ENCODE measurements at regions not wholly inside any gene's neighbourhood (a gene's known extent, or its start where the extent isn't known, plus 50 kb on each side); places are given as distances from the start of the nearest gene placed in this dataset.
A peak's percentile ranks its signal among the peaks of the same experiment; 100 is the strongest.

- no peak for DNase-seq
Measured at GRCh38 chr7:47040795-47041347, 541.0 kb downstream of the TNS3 start.

- no peak for DNase-seq
Measured at GRCh38 chr7:47039904-47040303, 542.0 kb downstream of the TNS3 start.

GRCh38 chr7:47039089-47039648, 542.7 kb downstream of the TNS3 start:
- DNase-seq = no peak

- no peak for DNase-seq
Measured at GRCh38 chr7:47038621-47039020, 543.3 kb downstream of the TNS3 start.

GRCh38 chr7:47037607-47038006, 544.3 kb downstream of the TNS3 start:
- DNase-seq = no peak

- no peak for DNase-seq
Measured at GRCh38 chr7:47036909-47037308, 545.0 kb downstream of the TNS3 start.

GRCh38 chr7:47035522-47035921, 546.4 kb downstream of the TNS3 start:
- DNase-seq = no peak

GRCh38 chr7:47034180-47034579, 547.7 kb downstream of the TNS3 start:
- DNase-seq = no peak

- no peak for DNase-seq
Measured at GRCh38 chr7:47032536-47032908, 549.4 kb downstream of the TNS3 start.

- DNase-seq = no peak
Measured at GRCh38 chr7:47031786-47032535, 550.0 kb downstream of the TNS3 start.

GRCh38 chr7:47028284-47028683, 553.6 kb downstream of the TNS3 start:
- no peak for DNase-seq

- DNase-seq = no peak
Measured at GRCh38 chr7:47027695-47028240, 554.1 kb downstream of the TNS3 start.

GRCh38 chr7:47026780-47027361, 555.0 kb downstream of the TNS3 start:
- DNase-seq = no peak

GRCh38 chr7:47024991-47025390, 556.9 kb downstream of the TNS3 start:
- DNase-seq = no peak

- DNase-seq = no peak
Measured at GRCh38 chr7:47008461-47008860, 573.5 kb downstream of the TNS3 start.

GRCh38 chr7:47007471-47007870, 574.4 kb downstream of the TNS3 start:
- no peak for DNase-seq

- DNase-seq = no peak
Measured at GRCh38 chr7:47000561-47000960, 581.4 kb downstream of the TNS3 start.

- DNase-seq = no peak
Measured at GRCh38 chr7:46999866-47000265, 582.0 kb downstream of the TNS3 start.

- DNase-seq = no peak
Measured at GRCh38 chr7:46996972-46997371, 584.9 kb downstream of the TNS3 start.

- DNase-seq = no peak
Measured at GRCh38 chr7:46993396-46993795, 588.5 kb downstream of the TNS3 start.

- DNase-seq = no peak
Measured at GRCh38 chr7:46990761-46991160, 591.1 kb downstream of the TNS3 start.

GRCh38 chr7:46989247-46989646, 592.7 kb downstream of the TNS3 start:
- DNase-seq = no peak

GRCh38 chr7:46982928-46983327, 599.0 kb downstream of the TNS3 start:
- DNase-seq = peak in 1 of 2 donors; percentile 2

GRCh38 chr7:46979439-46979838, 602.5 kb downstream of the TNS3 start:
- no peak for DNase-seq
